HG03060 (cell line): ENCODE measurements at regions not wholly inside any gene's neighbourhood (a gene's known extent, or its start where the extent isn't known, plus 50 kb on each side); places are given as distances from the start of the nearest gene placed in this dataset.
"Not testable (repeated sequence)": the region's sequence is repeated elsewhere in the genome, so short reads cannot be mapped to it uniquely, and the experiment has no call there.

Source experiments
- ATAC-seq: cut with Tn5 transposase; IDR thresholded peaks from one replicate; pipeline ENCODE4 v1.9.1; 2021; ENCODE audit warnings: low read depth, moderate number of reproducible peaks; ENCODE audit not compliant: unreplicated experiment

DNA sequence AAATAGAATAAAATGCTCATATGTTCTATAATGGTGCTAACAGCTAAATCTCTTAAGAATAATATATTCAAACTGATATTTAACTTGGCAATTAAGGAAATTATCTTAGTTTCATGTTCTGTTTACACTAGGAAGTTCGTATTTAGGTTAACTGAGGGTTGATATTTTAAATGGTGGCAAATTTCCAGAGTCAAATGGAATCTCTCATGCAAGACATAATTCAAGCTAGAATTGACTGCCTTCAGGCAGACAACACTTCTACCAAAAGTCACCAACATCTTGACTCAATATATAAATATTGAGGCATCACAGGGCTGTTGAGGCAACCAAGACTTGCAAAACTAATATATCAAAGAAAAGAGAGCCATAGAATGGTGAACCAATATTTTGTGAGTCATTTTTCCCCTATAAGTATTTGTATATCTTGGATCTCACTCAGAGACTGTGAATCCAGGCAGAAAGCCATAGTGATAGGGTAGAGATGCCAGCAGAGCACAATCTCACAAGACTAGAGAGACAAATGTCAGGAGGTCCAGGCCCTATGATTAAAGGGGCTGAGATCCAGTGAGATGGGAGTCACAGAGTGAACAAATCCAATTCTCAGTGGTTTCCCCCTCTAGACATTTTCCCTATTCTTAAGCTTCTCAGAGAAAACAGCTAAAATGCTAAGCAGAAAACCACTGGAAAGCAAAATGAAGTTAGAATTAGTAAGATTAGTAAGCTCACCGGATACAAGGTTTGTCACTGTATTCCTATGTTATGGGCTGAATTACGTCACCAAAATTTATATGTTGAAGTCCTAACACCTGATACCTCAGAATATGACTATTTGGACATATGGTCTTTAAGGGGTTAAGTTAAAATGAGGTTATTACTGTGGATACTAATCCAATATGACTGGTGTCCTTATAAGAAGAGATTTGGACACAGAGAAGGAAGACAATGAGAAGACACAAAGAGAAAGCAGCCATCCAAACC is 358.2 kb upstream of the UBE2E3 start:
- ATAC-seq, result no peak

DNA sequence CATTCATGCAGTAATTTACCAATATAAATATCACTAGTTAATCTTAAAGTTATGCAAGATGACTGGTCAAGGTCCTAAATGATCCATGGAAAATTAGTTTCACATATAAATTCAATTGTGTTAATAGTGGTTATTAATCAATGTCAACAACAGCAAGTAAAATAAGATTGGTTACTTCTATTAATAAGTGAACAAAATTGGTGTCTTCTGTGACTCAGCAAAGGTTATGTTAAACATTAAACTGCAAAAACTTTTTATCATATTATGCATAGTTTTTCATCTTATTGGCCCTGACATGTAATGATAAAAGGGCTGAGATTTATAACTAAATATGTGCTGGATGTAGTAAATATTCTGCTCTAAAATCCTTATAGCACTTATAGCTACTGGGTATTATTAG is 359.0 kb upstream of the UBE2E3 start:
- ATAC-seq, result no peak

DNA sequence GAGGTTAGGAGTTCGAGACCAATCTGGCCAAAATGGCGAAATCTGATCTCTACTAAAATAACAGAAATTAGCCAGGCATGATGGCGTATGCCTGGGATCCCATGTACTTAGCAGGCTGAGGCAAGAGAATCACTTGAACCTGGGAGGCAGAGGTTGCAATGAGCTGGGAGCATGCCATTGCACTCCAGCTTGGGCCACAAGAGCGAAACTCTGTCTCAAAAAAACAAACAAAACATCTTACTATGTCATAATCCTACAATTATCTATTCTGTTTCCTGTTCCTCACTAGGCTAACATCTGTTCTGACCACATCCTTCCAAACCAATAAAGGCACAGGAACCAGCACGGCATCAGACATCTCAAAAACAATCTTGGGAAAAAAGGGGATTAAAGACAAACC is 361.8 kb upstream of the UBE2E3 start:
- ATAC-seq, result no peak

DNA sequence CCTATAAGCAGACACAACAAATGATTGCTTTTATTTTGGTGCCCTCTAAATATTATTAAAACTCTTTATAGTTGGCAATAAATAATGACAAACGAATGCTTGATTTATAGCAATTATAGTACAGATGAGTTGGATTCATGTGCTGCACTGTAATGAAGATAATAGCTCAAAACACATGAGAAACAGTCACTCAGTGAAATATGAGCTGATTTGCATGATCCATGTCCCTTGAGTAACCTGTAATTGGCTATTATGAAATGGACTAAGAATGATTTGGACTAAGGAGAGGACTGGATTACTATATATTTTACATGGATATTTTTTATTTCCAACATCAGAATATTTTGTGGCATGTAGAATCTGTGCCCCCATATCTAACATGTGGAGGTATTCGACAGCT is 365.6 kb upstream of the UBE2E3 start:
- ATAC-seq, result no peak

DNA sequence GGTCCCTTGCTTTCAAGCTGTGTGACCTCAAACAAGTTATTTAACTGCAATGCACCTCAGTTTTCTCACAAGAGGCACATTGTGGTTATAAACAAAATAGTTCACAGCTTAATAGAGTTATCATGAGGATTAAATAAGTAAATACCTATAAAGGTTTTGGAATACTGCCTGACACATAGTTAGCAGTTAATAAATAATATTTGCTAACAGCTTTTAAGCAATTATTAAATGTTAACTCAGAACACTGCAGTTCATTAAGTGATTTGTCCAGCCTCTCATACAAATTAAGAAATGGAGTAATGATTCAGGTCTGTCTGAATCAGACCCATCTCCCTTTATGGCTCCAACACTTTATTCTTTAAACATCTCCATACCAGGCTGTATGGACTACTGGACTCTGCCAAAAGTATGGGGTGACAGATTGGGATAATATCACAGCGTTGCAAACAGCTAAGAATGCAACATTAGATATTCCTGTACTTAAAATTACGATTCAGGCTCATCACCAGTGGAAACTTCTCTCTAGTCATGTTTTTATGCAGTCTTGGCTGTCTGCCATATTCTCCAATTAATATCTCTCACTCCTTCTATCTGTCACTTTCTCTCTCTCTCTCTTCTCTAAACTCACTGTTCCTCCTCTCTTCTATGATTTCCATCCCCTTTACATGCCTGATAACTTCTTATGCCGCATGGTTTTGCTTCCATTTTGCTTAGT is 370.6 kb upstream of the UBE2E3 start:
- no peak for ATAC-seq

DNA sequence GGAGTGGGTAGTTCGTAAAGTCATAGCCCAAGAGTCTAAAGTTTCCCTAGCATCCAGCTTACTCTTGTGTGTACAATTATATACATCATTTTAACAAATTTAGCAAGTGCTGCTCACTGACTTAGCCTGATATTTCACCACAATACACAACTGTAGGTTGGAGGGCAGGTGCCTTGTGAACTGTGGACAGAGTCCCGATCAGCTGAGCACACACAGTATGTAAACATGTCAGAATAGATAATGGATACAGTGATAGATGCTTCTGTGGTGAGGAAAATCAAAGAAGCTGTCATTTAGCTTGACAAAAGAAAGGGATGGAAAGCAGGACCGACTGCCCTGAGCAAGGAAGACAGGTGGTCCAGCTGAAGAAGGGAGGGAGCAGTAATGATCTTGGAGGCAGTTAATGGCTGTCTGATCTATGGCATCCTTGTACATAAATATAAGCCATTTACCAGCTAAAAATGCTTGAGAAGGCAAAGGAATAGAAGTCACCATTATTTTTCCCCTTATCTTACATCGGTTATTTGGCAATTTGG is 372.8 kb upstream of the UBE2E3 start:
- ATAC-seq, result no peak

DNA sequence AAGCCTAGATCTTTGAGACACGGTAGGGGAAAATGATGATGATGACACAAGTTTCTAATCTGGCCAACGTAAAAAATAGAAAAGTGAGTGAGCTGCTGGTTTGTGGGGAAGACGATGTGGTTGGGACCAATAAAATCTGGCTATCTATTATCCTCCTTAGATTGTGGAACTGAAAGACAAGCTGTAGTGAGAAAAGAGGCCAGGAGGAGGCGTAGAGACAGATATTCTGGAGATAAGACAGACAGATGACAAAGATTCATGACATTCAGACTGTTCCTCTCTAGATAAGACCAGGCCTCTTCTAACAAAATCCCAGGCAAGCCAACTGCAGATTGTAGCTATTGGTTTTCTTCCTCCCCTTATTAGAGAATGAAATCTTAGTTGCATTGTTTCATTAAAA is 376.3 kb upstream of the UBE2E3 start:
- ATAC-seq, result peak; percentile 40

DNA sequence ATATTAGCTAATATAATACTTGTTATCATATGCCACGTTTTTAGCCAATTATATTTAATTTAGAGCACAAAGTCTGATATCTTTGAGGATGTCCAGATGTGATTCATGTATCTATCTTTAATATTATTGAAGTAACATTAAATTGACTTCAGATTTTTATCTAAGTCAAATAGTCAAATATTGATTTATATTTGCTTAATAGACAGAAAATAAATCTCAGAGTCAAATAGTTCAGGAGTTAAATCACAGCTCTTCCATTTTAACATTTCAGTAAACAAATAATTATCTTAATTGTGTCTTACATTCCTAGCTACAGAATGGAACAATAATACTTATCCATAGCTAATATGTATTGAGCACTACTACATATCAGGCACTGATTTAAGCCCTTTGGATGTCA is 379.4 kb upstream of the UBE2E3 start:
- ATAC-seq, result no peak

DNA sequence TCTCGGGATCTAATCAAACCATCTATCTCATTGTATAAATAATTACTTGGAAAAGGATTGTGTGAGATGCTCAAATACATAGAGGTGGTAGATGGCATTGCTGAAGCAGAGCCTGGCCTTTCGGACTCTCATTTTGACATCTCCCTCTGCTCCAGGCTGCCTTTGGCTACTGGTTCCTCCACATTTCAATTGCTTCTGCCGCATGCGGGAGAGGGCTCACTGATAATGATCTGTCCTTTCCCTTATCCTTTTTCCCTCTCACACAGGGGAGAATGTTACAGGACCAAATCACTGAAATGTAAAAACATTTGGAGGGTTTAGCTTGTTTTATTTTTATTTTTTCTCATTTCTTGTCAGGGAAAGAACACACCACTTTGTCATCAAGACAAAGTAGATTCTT is 380.6 kb upstream of the UBE2E3 start:
- no peak for ATAC-seq

DNA sequence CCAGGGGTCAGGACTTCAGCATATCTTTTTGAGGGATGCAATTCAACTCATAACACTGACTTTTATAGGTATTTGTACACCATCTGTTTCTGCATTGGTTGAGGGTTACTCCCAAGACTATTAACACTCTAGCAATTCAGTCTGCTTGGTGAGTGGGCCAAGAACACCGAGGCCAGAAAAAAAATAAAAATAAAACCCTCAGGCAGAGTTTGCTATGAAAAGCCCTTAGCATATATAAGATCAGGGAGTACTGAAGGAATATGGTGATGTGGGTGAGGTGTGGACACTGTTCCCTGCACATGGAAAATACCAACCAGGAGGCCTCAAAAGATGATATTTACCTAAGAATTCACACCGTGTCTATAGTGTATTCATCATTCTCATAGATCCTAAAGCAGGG is 383.2 kb upstream of the UBE2E3 start:
- no peak for ATAC-seq

DNA sequence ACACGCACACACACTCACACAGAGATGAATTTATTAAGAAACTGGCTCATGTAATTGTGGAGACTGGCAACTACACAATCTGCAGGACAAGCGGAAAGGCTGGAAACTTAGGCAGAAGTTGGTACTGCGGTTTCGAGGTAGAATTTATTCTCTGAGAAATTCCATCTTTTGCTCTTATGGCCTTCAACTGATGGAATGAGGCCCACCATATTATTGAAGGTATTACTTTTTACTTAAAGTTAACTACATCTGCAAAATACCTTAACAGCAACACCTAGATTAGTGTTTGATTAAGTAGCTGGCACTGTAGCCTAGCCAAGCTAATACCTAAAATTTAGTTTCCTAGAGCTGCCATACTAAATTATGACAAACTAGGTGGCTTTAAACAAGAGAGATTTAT is 384.0 kb upstream of the UBE2E3 start:
- no peak for ATAC-seq

DNA sequence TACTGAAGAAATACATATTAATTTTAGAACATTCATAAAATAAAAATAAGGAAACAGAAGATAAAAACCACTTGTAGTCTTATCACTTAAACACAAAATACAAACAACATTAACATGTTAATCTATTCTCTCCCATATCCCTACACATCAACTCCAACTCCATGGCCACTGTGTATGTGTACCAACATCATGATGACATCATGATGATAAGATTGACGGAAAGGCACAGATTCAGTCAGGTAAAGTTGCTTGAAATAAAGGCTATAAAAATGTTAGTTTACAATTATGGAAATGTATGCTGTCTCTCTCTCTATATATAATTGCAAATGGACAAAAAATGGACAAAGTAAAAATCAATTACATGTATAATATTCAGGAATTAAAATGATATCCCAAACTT is 388.5 kb upstream of the UBE2E3 start:
- ATAC-seq, result no peak

DNA sequence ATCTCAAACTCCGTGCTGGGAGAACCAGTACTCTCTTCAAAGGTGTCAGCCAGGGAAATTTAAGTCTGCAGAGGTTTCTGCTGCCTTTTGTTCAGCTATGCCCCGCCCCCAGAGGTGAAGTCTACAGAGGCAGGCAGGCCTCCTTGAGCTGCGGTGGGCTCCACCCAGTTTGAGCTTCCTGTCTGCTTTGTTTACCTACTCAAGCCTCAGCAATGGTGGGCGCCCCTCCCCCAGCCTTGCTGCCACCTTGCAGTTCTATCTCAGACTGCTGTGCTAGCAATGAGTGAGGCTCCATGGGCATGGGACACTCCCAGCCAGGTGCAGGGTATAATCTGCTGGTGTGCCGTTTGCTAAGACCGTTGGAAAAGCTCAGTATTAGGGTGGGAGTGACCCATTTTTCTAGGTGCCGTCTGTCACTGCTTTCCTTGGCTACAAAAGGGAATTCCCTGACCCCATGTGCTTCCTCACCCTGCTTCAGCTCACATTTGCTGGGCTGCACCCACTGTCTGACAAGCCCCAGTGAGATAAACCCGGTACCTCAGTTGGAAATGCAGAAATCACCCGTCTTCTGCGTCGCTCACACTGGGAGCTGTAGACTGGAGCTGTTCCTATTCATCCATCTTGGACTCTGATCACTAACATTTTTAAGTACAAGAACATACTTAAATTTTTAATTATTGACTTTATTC is 389.2 kb upstream of the UBE2E3 start:
- not testable (repeated sequence) for ATAC-seq

DNA sequence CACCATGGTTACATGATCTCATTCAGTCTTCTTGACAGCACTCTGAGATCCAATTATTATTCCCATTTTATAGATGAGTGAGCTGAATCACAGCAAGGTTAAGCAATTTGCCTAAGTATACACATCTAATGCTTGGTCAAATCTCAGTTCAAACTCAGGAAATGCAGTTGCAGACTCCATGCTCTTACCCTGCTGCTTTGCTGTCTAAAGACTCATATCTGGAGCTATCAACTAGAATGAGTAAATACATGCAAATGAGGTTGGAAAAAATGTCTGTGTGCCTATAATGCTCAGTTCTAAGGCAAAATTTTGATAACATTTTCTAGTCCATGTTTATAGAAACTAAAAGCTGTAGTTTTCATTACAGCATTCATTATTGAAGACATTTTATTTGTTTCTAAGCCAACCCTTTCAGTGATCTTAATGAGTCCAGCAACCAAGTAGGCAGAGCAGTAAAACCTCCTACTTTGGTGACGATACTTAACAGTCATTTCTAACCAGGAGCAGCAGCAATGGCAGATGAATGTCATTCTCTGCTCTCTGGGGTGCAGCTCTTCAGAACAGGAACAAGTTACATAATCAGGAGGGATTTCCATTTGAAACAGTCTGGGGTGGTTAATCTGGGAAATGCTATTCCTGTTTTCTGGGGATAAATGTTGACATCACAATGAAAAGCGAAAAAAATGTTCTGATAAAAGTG is 396.8 kb upstream of the UBE2E3 start:
- peak; percentile 48 for ATAC-seq

DNA sequence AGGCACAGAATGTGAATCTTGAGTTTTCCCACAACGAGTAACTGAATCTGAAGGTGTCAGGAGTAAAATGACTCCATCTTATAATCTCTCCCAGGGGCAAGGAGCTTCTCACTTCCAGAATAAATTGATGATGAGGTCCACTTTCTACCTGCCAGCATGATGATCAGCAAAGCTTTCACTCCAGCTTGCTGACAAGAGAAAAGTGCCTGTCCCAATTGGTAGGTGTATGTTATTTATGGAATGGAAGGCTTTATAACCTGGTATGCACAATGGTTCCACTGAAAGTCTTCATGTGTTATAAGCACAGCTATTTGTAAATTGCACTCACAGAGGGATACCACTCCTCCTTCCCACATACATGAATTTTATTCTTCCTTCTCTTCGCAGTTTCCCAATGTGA is 401.0 kb upstream of the UBE2E3 start:
- no peak for ATAC-seq

DNA sequence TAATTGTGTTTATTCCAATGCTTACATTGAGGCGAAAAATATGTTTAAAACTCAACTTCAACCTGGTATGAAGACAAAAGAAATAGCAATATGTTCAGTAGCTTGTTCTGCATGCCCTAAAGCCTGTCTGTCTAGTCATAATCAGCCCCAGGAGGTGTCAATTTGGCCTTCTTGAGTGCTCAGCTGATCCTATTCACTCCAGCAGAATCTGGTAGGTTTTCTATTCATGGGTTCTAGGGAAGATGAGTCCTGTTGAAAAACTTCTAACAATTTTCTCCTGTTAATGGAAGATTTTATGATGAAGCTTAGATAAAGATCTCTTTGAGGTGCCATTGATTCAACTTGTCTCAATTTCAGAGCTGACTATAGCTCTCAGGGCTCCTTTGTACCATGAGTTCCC is 402.0 kb upstream of the UBE2E3 start:
- no peak for ATAC-seq

DNA sequence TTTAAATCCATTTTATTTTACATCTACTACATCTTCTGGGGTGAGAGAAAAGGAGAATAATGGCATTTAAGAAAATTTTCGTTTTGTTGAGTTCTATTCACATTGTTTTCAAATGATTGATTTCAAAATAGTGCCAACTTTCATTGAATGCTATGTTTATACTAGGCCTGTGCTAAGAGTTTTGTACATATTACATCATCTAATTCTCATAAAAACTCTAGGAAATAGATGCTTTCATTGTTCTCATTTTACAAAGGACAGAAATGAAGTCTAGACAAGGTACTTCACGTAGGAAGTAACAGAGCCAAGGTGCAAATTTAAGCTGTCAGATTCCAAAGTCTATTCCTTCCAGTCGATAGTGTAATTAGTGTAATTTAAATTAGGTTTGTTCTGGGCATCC is 402.8 kb upstream of the UBE2E3 start:
- no peak for ATAC-seq

DNA sequence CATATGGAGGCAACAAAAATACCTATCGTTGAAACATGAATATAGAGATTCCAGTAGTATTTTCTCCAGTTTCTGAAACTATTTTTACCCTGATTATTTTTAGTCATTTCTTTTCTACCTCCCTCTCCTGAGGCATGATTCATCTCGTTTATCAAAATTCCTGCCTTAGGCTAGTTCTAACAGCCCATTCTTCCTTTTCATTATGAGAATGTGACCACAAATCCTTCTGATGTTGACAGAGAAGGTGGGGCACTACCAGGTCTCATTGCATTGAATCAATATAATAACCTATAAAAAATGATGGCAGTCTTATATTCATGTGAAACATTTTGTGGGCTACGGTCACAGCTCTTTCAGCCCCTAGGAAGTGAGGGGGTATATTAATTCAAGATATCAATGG is 406.5 kb upstream of the UBE2E3 start:
- no peak for ATAC-seq

DNA sequence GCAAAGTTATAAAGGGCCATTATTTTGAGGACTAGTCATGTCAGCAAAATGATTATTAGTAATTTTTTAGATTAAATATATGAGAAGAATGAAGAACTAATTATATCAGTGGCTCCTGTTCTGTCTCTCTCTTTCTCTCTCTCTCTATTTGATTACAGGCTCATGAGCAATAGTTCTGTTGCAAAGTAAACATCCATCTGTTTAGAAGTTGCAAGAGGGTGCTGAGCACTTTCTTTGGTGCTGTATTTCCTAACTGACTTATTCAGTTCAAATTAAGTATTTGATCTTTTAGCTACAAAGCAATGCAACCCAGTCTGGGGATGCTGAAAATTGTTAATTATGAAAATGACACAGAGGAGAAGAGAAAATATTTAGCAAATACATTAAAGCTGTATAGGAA is 408.1 kb upstream of the UBE2E3 start:
- ATAC-seq, result no peak

DNA sequence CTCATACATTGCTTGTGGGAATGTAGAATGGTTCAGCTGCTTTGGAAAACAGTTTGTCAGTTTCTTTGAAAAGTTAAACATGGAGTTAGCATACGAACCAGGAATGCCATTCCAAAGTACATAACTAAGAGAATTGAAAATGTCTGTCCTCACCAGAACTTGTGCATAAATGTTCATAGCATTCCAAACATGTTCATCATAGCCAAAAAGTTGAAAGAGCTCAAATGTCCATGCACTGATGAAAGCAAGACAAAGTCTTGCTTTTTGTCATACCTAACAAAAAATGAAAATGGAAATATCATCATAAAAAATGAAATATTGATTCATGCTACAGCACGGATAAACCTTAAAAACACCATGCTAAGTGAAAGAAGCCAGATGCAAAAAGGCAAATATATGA is 408.8 kb upstream of the UBE2E3 start:
- ATAC-seq, result no peak
